ENCODE measurements at regions not wholly inside any gene's neighbourhood (a gene's known extent, or its start where the extent isn't known, plus 50 kb on each side); places are given as distances from the start of the nearest gene placed in this dataset.

- no peak for DNase-seq (ENCODE audit: low read depth, low spot score)
- TF ChIP-seq CTCF (IDR thresholded peaks at IDR 0.05; ENCODE audit: low read depth, low read length), result no peak
- no peak overlapping the region for H3K4me3 ChIP-seq (ENCODE audit: low read depth, low read length)
- in situ Hi-C loops (cut with HindIII; ENCODE audit: low sequenced_read_pairs), result no loop called here
Measured at GRCh38 chr10:33103863-33104379, 145.9 kb upstream of the ITGB1 start.

GRCh38 chr10:33102071-33102470, 144.0 kb upstream of the ITGB1 start:
- in situ Hi-C loops (cut with HindIII; ENCODE audit: low sequenced_read_pairs), result no loop called here
- no peak overlapping the region for H3K4me3 ChIP-seq (ENCODE audit: low read depth, low read length)
- no peak for DNase-seq (ENCODE audit: low read depth, low spot score)
- TF ChIP-seq CTCF (IDR thresholded peaks at IDR 0.05; ENCODE audit: low read depth, low read length), result no peak

- H3K4me3 ChIP-seq (ENCODE audit: low read depth, low read length), result no peak overlapping the region
- DNase-seq (ENCODE audit: low read depth, low spot score), result no peak
- in situ Hi-C loops (cut with HindIII; ENCODE audit: low sequenced_read_pairs), result no loop called here
- TF ChIP-seq CTCF (IDR thresholded peaks at IDR 0.05; ENCODE audit: low read depth, low read length), result no peak
Measured at GRCh38 chr10:33101392-33101787, 143.4 kb upstream of the ITGB1 start.

GRCh38 chr10:33100781-33101391, 142.9 kb upstream of the ITGB1 start:
- H3K4me3 ChIP-seq (ENCODE audit: low read depth, low read length), result no peak overlapping the region
- DNase-seq (ENCODE audit: low read depth, low spot score), result no peak
- no peak for TF ChIP-seq CTCF (IDR thresholded peaks at IDR 0.05; ENCODE audit: low read depth, low read length)
- in situ Hi-C loops (cut with HindIII; ENCODE audit: low sequenced_read_pairs), result no loop called here

- no peak for TF ChIP-seq CTCF (IDR thresholded peaks at IDR 0.05; ENCODE audit: low read depth, low read length)
- in situ Hi-C loops (cut with HindIII; ENCODE audit: low sequenced_read_pairs), result no loop called here
Measured at GRCh38 chr10:33099748-33100147, 141.7 kb upstream of the ITGB1 start.

GRCh38 chr10:33098951-33099663, 141.1 kb upstream of the ITGB1 start:
- DNase-seq (ENCODE audit: low read depth, low spot score), result no peak
- no peak overlapping the region for H3K4me3 ChIP-seq (ENCODE audit: low read depth, low read length)
- in situ Hi-C loops (cut with HindIII; ENCODE audit: low sequenced_read_pairs), result no loop called here
- no peak for TF ChIP-seq CTCF (IDR thresholded peaks at IDR 0.05; ENCODE audit: low read depth, low read length)

More at GRCh38 chr10:33099748-33100147, 141.7 kb upstream of the ITGB1 start:
- H3K4me3 ChIP-seq (ENCODE audit: low read depth, low read length), result no peak overlapping the region
- peak; percentile 53 for DNase-seq (ENCODE audit: low read depth, low spot score)

Data from astrocyte of the spinal cord (primary cell).